ENCODE measurements at regions not wholly inside any gene's neighbourhood (a gene's known extent, or its start where the extent isn't known, plus 50 kb on each side); places are given as distances from the start of the nearest gene placed in this dataset.

DNA sequence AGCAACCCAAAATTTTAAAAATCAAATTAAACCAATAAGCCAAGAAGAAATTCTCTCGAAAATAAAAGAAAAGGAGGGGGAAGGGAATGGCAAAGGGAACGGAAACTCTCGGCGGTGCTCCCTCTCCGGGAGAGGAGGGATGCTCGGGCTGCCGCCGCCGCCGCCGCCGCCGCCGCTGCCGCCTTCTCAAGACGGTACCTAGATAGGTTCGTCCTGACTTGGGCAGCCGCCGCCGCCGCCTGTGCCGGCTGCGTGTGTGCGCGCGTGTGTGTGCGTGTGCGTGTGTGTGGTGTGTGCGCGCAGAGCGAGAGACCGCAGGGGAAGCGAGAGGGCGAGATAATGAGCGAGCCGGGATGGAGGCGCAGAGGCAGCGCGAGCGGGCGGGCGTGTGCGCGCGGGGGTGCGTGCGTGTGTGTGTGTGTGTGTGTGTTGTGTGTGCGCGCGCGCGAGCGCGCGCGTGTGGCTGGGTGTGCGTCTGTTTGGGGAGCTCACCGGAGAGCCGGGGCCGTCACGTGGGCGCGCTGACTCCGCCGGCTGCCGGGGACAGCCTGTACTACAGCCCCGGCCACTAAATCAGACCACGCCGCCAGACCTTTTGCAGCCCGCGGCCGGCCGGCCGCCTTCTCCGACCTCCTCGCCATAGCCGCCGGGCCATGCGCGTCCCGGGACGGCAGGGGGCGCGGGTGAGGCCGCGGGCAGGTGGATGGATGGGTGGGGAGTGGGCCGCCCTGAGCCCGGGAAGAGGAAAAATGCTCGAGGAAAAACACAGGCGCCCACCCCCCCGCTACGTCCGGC, 111.6 kb downstream of the DHX15 start (continued):
- TF ChIP-seq ZNF224 (CRISPR knock-in tag; IDR thresholded peaks at IDR 0.05), result no peak
- TF ChIP-seq RERE (CRISPR knock-in tag; IDR thresholded peaks at IDR 0.05; ENCODE audit: borderline replicate concordance), result no peak
- no peak for TF ChIP-seq CREB3 (tag; conservative IDR thresholded peaks at IDR 0.05; ENCODE audit: low read depth)
- no peak for TF ChIP-seq TAL1 (IDR thresholded peaks at IDR 0.05)
- TF ChIP-seq, protein P1, sequence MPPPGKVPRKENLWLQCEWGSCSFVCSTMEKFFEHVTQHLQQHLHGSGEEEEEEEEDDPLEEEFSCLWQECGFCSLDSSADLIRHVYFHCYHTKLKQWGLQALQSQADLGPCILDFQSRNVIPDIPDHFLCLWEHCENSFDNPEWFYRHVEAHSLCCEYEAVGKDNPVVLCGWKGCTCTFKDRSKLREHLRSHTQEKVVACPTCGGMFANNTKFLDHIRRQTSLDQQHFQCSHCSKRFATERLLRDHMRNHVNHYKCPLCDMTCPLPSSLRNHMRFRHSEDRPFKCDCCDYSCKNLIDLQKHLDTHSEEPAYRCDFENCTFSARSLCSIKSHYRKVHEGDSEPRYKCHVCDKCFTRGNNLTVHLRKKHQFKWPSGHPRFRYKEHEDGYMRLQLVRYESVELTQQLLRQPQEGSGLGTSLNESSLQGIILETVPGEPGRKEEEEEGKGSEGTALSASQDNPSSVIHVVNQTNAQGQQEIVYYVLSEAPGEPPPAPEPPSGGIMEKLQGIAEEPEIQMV (tag; conservative IDR thresholded peaks at IDR 0.05; ENCODE audit: low read depth), result no peak
- no peak for TF ChIP-seq NFIC (IDR thresholded peaks at IDR 0.05)
- no peak for TF ChIP-seq FOXM1 (IDR thresholded peaks at IDR 0.05; ENCODE audit: low read depth)
- TF ChIP-seq FOXM1 (CRISPR knock-in tag; IDR thresholded peaks at IDR 0.05; ENCODE audit: low read depth), result no peak
- TF ChIP-seq RBM14 (IDR thresholded peaks at IDR 0.05; ENCODE audit: borderline replicate concordance, insufficient read depth, low read depth, low read length), result no peak
- TF ChIP-seq DACH1 (IDR thresholded peaks at IDR 0.05; ENCODE audit: partially characterized antibody), result no peak
- TF ChIP-seq ZNF24 (IDR thresholded peaks at IDR 0.05), result no peak
- TF ChIP-seq, protein P2, sequence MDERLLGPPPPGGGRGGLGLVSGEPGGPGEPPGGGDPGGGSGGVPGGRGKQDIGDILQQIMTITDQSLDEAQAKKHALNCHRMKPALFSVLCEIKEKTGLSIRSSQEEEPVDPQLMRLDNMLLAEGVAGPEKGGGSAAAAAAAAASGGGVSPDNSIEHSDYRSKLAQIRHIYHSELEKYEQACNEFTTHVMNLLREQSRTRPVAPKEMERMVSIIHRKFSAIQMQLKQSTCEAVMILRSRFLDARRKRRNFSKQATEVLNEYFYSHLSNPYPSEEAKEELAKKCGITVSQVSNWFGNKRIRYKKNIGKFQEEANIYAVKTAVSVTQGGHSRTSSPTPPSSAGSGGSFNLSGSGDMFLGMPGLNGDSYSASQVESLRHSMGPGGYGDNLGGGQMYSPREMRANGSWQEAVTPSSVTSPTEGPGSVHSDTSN (CRISPR knock-in tag; IDR thresholded peaks at IDR 0.05; ENCODE audit: low read depth), result no peak
- TF ChIP-seq, protein P2 (tag; conservative IDR thresholded peaks at IDR 0.05; ENCODE audit: low read depth), result no peak
- TF ChIP-seq NR2F6 (CRISPR knock-in tag; IDR thresholded peaks at IDR 0.05), result no peak
- no peak for TF ChIP-seq SRSF9 (IDR thresholded peaks at IDR 0.05; ENCODE audit: borderline replicate concordance, low read depth, low read length)
- TF ChIP-seq GTF2F1 (IDR thresholded peaks at IDR 0.05; ENCODE audit: low read depth, low read length), result no peak
